ENCODE measurements at regions not wholly inside any gene's neighbourhood (a gene's known extent, or its start where the extent isn't known, plus 50 kb on each side); places are given as distances from the start of the nearest gene placed in this dataset.

- no peak for TF ChIP-seq POLR2AphosphoS5 (IDR thresholded peaks at IDR 0.05)
- no peak for TF ChIP-seq CTCF (IDR thresholded peaks at IDR 0.05)
- TF ChIP-seq POLR2A (IDR thresholded peaks at IDR 0.05), result no peak
- TF ChIP-seq EP300 (IDR thresholded peaks at IDR 0.05), result no peak
These were observed 407.3 kb downstream of the MRPL39 start for GRCh38 chr21:25199944-25200343.
